HepG2 (cell line): ENCODE measurements at regions not wholly inside any gene's neighbourhood (a gene's known extent, or its start where the extent isn't known, plus 50 kb on each side); places are given as distances from the start of the nearest gene placed in this dataset.

ENCODE experiments used
- ATAC-seq: fragments of 200-7000 bp; cut with Tn5 transposase; 3 replicates; pipeline ENCODE4 v1.9.1; 2020; ENCODE audit warnings: mild to moderate bottlenecking, moderate library complexity
- BruUV-seq: library from RNA; stranded (reverse); fragments of 400-500 nt; replicated peaks from 2 replicates; lab custom pipeline; 2021; lab: Mats Ljungman, UMichigan
- CTCF ChIA-PET: fragments of 300-600 bp; formaldehyde crosslinking; extraction: SDS; loops from one replicate; lab custom pipeline; 2021; ENCODE audit warnings: low total read pairs, inconsistent platforms, low intra/inter-chr PET ratio; lab: Yijun Ruan, JAX
- POLR2A ChIA-PET: fragments of 350-600 bp; sonication (Branson Sonifier 250); formaldehyde crosslinking; loops from one replicate; lab custom pipeline; 2020; ENCODE audit warnings: antibody characterized with exemption, inconsistent platforms; lab: Yijun Ruan, JAX
- DNase-seq: peaks from one replicate; pipeline ENCODE4 v3.0.0-alpha.2; 2015; ENCODE audit warnings: low spot score
- FAIRE-seq: peaks from 3 replicates; lab custom pipeline; 2011; peaks lifted over from hg19 to GRCh38; lab: Jason Lieb, UNC
- H2AFZ ChIP-seq: one replicate; pipeline ENCODE4 v1.6.1; 2011; ENCODE audit warnings: low read length, inconsistent platforms
- H3K27ac ChIP-seq: fragments of 300-600 bp; 3 replicates; pipeline ENCODE4 v1.8.0; 2011; ENCODE audit warnings: mixed run types, mild to moderate bottlenecking, mixed read lengths, low read length, inconsistent platforms; ENCODE audit not compliant: insufficient read depth; ENCODE audit errors: extremely low read length
- H3K27me3 ChIP-seq, 2 experiments: fragments of 200-600 bp in 1 of 2; 2 replicates in 1 of 2; 3 replicates in 1 of 2; pipeline versions ENCODE4 v1.6.0 to v1.8.0; 2011; ENCODE audit warnings: low read length in 2 of 2, mild to moderate bottlenecking in 2 of 2, moderate library complexity in 2 of 2, inconsistent platforms in 1 of 2; ENCODE audit not compliant: insufficient read depth in 2 of 2, control insufficient read depth in 1 of 2
- H3K36me3 ChIP-seq, 2 experiments: fragments of 200-600 bp in 1 of 2; replicated peaks in 1 of 2; 2 replicates in 1 of 2; 3 replicates in 1 of 2; pipeline versions ENCODE4 v1.5.1 to v1.8.0; 2011; ENCODE audit warnings: low read length in 2 of 2, inconsistent platforms in 1 of 2; ENCODE audit not compliant: insufficient read depth in 2 of 2, control insufficient read depth in 1 of 2
- H3K4me1 ChIP-seq: 2 replicates; pipeline ENCODE4 v1.5.1; 2012; ENCODE audit warnings: low read length, inconsistent platforms; ENCODE audit not compliant: insufficient read depth
- H3K4me2 ChIP-seq: 2 replicates; pipeline ENCODE4 v1.6.0; 2011; ENCODE audit warnings: low read depth, low read length, inconsistent platforms
- H3K4me3 ChIP-seq, 3 experiments: fragments of 200-600 bp in 1 of 3; sonication (generic), shearing (Covaris generic) in 1 of 3; replicated peaks in 1 of 3; 2 replicates each; pipeline ENCODE4 v1.5.1; 2011 to 2016; ENCODE audit warnings: low read length in 3 of 3, inconsistent platforms in 2 of 3, low read depth in 2 of 3, mild to moderate bottlenecking in 2 of 3, control low read depth in 1 of 3, mixed read lengths in 1 of 3; ENCODE audit not compliant: insufficient read depth in 1 of 3
- H3K79me2 ChIP-seq: one replicate; pipeline ENCODE4 v1.6.1; 2011; ENCODE audit warnings: low read length, inconsistent platforms; ENCODE audit not compliant: insufficient read depth
- H3K9ac ChIP-seq: 2 replicates; pipeline ENCODE4 v1.6.0; 2011; ENCODE audit warnings: mild to moderate bottlenecking, low read depth, low read length, inconsistent platforms; ENCODE audit not compliant: insufficient read depth
- H3K9me3 ChIP-seq: 2 replicates; pipeline ENCODE4 v1.5.1; 2012; ENCODE audit warnings: mild to moderate bottlenecking, low read length
- H4K20me1 ChIP-seq: 2 replicates; pipeline ENCODE4 v1.6.0; 2011; ENCODE audit warnings: inconsistent platforms, mild to moderate bottlenecking, low read length, moderate library complexity; ENCODE audit not compliant: insufficient read depth
- GRHL1 ChIP-seq: sonication (generic); formaldehyde crosslinking; conservative IDR thresholded peaks from 2 replicates; pipeline ENCODE4 v1.8.0; 2022; ENCODE audit warnings: missing genetic modification reagents
- MAFF ChIP-seq: IDR thresholded peaks from 2 replicates; pipeline ENCODE4 v1.6.1; 2011; ENCODE audit warnings: low read depth, low read length, improper control_type of control experiment
- PLRG1 ChIP-seq: fragments of 450-650 bp; conservative IDR thresholded peaks from 2 replicates; pipeline ENCODE4 v1.6.1; 2016
- SMARCC2 ChIP-seq: fragments of 450-650 bp; IDR thresholded peaks from 2 replicates; pipeline ENCODE4 v1.6.1; 2017; ENCODE audit warnings: antibody characterized with exemption, mild to moderate bottlenecking
- TEAD2 ChIP-seq: sonication (generic); formaldehyde crosslinking; IDR thresholded peaks from 2 replicates; pipeline ENCODE4 v1.9.0; 2021; ENCODE audit warnings: missing genetic modification reagents
- U2AF2 ChIP-seq: fragments of 200-400 bp; formaldehyde crosslinking; IDR thresholded peaks from 2 replicates; pipeline ENCODE4 v1.6.1; 2017; ENCODE audit warnings: low read depth, mild to moderate bottlenecking, low read length
- ZNF33A ChIP-seq: sonication (generic); formaldehyde crosslinking; IDR thresholded peaks from 2 replicates; pipeline ENCODE4 v1.5.1; 2020; ENCODE audit warnings: missing genetic modification reagents, mild to moderate bottlenecking, moderate library complexity, borderline replicate concordance
- ZNF713 ChIP-seq: sonication (generic); formaldehyde crosslinking; IDR thresholded peaks from 2 replicates; pipeline ENCODE4 v1.4.0; 2020; ENCODE audit warnings: mild to moderate bottlenecking, missing genetic modification reagents
- in situ Hi-C: cut with HindIII; loops from 2 replicates; pipeline ENCODE4 v1.10.0; 2017; ENCODE audit warnings: low pct_unique_long_range_greater_than_20kb; ENCODE audit not compliant: extremely low pct_ligation_motif_present
- intact Hi-C: fragments of 100-400 bp; cut with micrococcal nuclease; formaldehyde crosslinking; loops from one replicate; pipeline ENCODE4 v1.10.0; 2022; ENCODE audit not compliant: unreplicated experiment
- TF ChIP-seq, protein P1 (sequence below), 2 experiments: fragments of 450-650 bp in 1 of 2; sonication (generic) in 1 of 2; formaldehyde crosslinking; IDR thresholded peaks; 2 replicates each; pipeline versions ENCODE4 v1.5.0 to v1.8.0; 2020 to 2022; ENCODE audit warnings: mild to moderate bottlenecking in 1 of 2, missing genetic modification reagents in 1 of 2
- TF ChIP-seq, protein P2 (sequence below): IDR thresholded peaks from 2 replicates; pipeline ENCODE4 v1.6.1; 2016; ENCODE audit warnings: missing biosample characterization, missing genetic modification reagents, low read depth

GRCh38 chr14:27836386-27836785, 930.2 kb upstream of the FOXG1 start:
- Histone ChIP-seq H3K27ac (no peak overlapping the region), H3K4me1 (no peaks in the 10 kb centered on the region), H3K27me3 (no peaks in the 10 kb centered on the region), H2AFZ (no peak overlapping the region), H3K9me3 (peaks cover 85% of the 10 kb centered on the region), H3K9ac (no peak overlapping the region), H4K20me1 (no peaks in the 10 kb centered on the region), H3K36me3 (no peaks in the 10 kb centered on the region), H3K4me3 (no peak overlapping the region), H3K4me2 (no peak overlapping the region), H3K79me2 (no peaks in the 10 kb centered on the region)
- TF ChIP-seq SMARCC2 = no peak
- no peak for TF ChIP-seq ZNF713 (CRISPR knock-in tag)
- TF ChIP-seq U2AF2 = no peak
- no peak for TF ChIP-seq GRHL1 (CRISPR knock-in tag)
- TF ChIP-seq ZNF33A = no peak
- TF ChIP-seq, protein P1, sequence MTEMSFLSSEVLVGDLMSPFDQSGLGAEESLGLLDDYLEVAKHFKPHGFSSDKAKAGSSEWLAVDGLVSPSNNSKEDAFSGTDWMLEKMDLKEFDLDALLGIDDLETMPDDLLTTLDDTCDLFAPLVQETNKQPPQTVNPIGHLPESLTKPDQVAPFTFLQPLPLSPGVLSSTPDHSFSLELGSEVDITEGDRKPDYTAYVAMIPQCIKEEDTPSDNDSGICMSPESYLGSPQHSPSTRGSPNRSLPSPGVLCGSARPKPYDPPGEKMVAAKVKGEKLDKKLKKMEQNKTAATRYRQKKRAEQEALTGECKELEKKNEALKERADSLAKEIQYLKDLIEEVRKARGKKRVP (CRISPR knock-in tag; IDR thresholded peaks at IDR 0.05) = no peak
- TF ChIP-seq, protein P2, sequence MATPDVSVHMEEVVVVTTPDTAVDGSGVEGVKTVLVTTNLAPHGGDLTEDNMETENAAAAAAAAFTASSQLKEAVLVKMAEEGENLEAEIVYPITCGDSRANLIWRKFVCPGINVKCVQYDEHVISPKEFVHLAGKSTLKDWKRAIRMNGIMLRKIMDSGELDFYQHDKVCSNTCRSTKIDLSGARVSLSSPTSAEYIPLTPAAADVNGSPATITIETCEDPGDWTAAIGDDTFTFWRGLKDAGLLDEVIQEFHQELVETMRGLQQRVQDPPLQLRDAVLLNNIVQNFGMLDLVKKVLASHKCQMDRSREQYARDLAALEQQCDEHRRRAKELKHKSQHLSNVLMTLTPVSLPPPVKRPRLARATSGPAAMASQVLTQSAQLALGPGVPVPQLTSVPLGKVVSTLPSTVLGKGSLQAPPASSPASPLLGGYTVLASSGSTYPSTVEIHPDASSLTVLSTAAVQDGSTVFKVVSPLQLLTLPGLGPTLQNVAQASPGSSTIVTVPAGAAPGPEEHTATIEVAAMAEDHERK (CRISPR knock-in tag) = no peak
- no peak for TF ChIP-seq PLRG1
- no peak for TF ChIP-seq MAFF
- no peak for TF ChIP-seq TEAD2 (CRISPR knock-in tag)
- ATAC-seq (no peak), FAIRE-seq (no peak), DNase-seq (no peak)
- in situ Hi-C loops = no loop called here
- POLR2A ChIA-PET = no interaction called here
- intact Hi-C loops = no loop called here
- BruUV-seq = no TSS peak
- CTCF ChIA-PET = no interaction called here
